Osteocyte (in vitro differentiated cells): ENCODE measurements at regions not wholly inside any gene's neighbourhood (a gene's known extent, or its start where the extent isn't known, plus 50 kb on each side); places are given as distances from the start of the nearest gene placed in this dataset.

Experiments
- DNase-seq: peaks from one replicate; pipeline ENCODE4 v3.0.0; 2021; ENCODE audit warnings: mixed read lengths; ENCODE audit not compliant: unreplicated experiment; ENCODE audit errors: extremely low spot score
- H3K27ac Mint-ChIP-seq: one replicate; pipeline ENCODE4 v1.8.0; 2021; ENCODE audit warnings: mild to moderate bottlenecking, mixed read lengths; ENCODE audit not compliant: unreplicated experiment
- H3K27me3 Mint-ChIP-seq: one replicate; pipeline ENCODE4 v1.8.0; 2021; ENCODE audit warnings: mixed read lengths; ENCODE audit not compliant: unreplicated experiment
- H3K36me3 Mint-ChIP-seq: one replicate; pipeline ENCODE4 v1.8.0; 2021; ENCODE audit warnings: mixed read lengths; ENCODE audit not compliant: unreplicated experiment
- H3K4me1 Mint-ChIP-seq: one replicate; pipeline ENCODE4 v1.8.0; 2021; ENCODE audit warnings: mixed read lengths; ENCODE audit not compliant: unreplicated experiment
- H3K4me3 Mint-ChIP-seq: one replicate; pipeline ENCODE4 v1.8.0; 2021; ENCODE audit warnings: mild to moderate bottlenecking, moderate library complexity, mixed read lengths; ENCODE audit not compliant: unreplicated experiment
- H3K9me3 Mint-ChIP-seq: one replicate; pipeline ENCODE4 v1.8.0; 2021; ENCODE audit warnings: mixed read lengths; ENCODE audit not compliant: unreplicated experiment
- CTCF ChIP-seq: fragments of 200-600 bp; sonication (generic); IDR thresholded peaks from 2 replicates; pipeline ENCODE4 v1.5.0; 2021; ENCODE audit warnings: antibody characterized with exemption, mild to moderate bottlenecking, moderate library complexity

- H3K36me3 Mint-ChIP-seq = no peaks in the 10 kb centered on the region
- no peak overlapping the region for H3K4me3 Mint-ChIP-seq
- no peaks in the 10 kb centered on the region for H3K27me3 Mint-ChIP-seq
- no peak for DNase-seq
- TF ChIP-seq CTCF = no peak
- peaks cover 2% of the 10 kb centered on the region for H3K9me3 Mint-ChIP-seq
- no peak overlapping the region for H3K27ac Mint-ChIP-seq
- peaks cover 9% of the 10 kb centered on the region for H3K4me1 Mint-ChIP-seq
Measured at GRCh38 chr9:82367929-82368328, 379.4 kb downstream of the SPATA31D1 start.

DNA sequence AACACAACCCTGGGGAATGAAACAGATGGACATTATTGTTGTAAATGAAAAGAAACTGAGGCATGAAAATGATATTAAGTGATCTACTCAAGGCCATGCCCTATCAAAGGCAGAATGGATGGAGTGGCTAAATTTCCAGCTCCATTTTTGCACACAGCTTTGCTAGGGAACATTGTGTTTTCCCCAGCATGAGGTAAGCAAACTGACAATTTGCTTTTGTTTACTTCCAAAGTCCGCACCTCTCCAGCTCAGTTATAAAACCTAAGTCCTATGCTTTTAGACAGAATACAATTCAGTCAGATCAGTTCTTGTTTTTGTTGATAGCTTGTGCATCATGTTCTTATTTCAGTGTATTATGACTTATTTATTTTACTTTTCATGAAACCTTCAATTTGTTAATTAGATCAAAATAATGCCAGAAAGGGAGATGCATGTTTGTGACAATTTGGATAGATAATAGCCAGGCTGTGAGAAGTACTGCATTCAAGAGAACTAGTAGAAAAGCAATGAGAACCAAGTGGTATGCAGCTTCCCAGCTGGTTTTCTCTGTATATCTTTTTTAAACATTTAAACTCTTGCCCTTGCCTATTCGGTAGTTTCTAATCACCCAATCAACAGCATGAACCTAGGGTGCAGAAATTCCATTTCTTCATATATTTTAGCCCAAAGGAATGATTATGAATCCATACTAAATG lies 380.8 kb downstream of the SPATA31D1 start:
- Mint-ChIP-seq H3K4me3 (no peak overlapping the region), H3K4me1 (peaks cover 9% of the 10 kb centered on the region)

GRCh38 chr9:82375041-82375440 lies 386.5 kb downstream of the SPATA31D1 start:
- Mint-ChIP-seq H3K27me3 (no peaks in the 10 kb centered on the region), H3K27ac (no peak overlapping the region), H3K4me3 (no peak overlapping the region), H3K9me3 (peaks cover 26% of the 10 kb centered on the region), H3K36me3 (peaks cover 2% of the 10 kb centered on the region), H3K4me1 (no peaks in the 10 kb centered on the region)
- no peak for DNase-seq
- TF ChIP-seq CTCF = no peak

More for the DNA sequence above, 380.8 kb downstream of the SPATA31D1 start:
- Mint-ChIP-seq H3K9me3 (peaks cover 9% of the 10 kb centered on the region), H3K27me3 (no peaks in the 10 kb centered on the region), H3K27ac (no peak overlapping the region), H3K36me3 (no peaks in the 10 kb centered on the region)
- no peak for TF ChIP-seq CTCF
- no peak for DNase-seq

- no peak for DNase-seq
- peaks cover 26% of the 10 kb centered on the region for H3K9me3 Mint-ChIP-seq
- H3K36me3 Mint-ChIP-seq = peaks cover 2% of the 10 kb centered on the region
- no peak overlapping the region for H3K27ac Mint-ChIP-seq
- no peak overlapping the region for H3K4me3 Mint-ChIP-seq
- no peaks in the 10 kb centered on the region for H3K27me3 Mint-ChIP-seq
- TF ChIP-seq CTCF = no peak
- H3K4me1 Mint-ChIP-seq = no peaks in the 10 kb centered on the region
Measured at GRCh38 chr9:82376677-82377232, 388.2 kb downstream of the SPATA31D1 start.

GRCh38 chr9:82382887-82383616 lies 394.5 kb downstream of the SPATA31D1 start:
- no peak for TF ChIP-seq CTCF
- H3K4me1 Mint-ChIP-seq = no peaks in the 10 kb centered on the region
- H3K27ac Mint-ChIP-seq = no peak overlapping the region
- H3K4me3 Mint-ChIP-seq = no peak overlapping the region
- H3K9me3 Mint-ChIP-seq = peaks cover 8% of the 10 kb centered on the region
- no peaks in the 10 kb centered on the region for H3K27me3 Mint-ChIP-seq
- no peaks in the 10 kb centered on the region for H3K36me3 Mint-ChIP-seq
- no peak for DNase-seq
